Loucy (cell line): ENCODE measurements at regions not wholly inside any gene's neighbourhood (a gene's known extent, or its start where the extent isn't known, plus 50 kb on each side); places are given as distances from the start of the nearest gene placed in this dataset.

Source experiments
- CTCF ChIP-seq: fragments of 200-600 bp; sonication (generic); conservative IDR thresholded peaks from 2 replicates; pipeline ENCODE4 v1.5.1; 2014; ENCODE audit warnings: mild to moderate bottlenecking, antibody characterized with exemption, low read length
- EZH2phosphoT487 ChIP-seq: fragments of 200-600 bp; IDR thresholded peaks from 2 replicates; pipeline ENCODE4 v1.6.1; 2018; ENCODE audit warnings: antibody characterized with exemption, mild to moderate bottlenecking, moderate library complexity, borderline replicate concordance

GRCh38 chr15:62485170-62485720 is 320.2 kb upstream of the C2CD4B start:
- TF ChIP-seq CTCF (no peak), EZH2phosphoT487 (no peak)
